PC-9 (cell line): ENCODE measurements at regions not wholly inside any gene's neighbourhood (a gene's known extent, or its start where the extent isn't known, plus 50 kb on each side); places are given as distances from the start of the nearest gene placed in this dataset.

Experiments used
- BruUV-seq: library from RNA; stranded (reverse); fragments of 400-500 nt; replicated peaks from 2 replicates; lab custom pipeline; 2021; lab: Mats Ljungman, UMichigan
- CTCF ChIA-PET: fragments of 300-600 bp; sonication (Branson Sonifier 250); formaldehyde crosslinking; loops from one replicate; lab custom pipeline; 2022; ENCODE audit warnings: antibody characterized with exemption; lab: Charles Lee
- POLR2A ChIA-PET: fragments of 300-600 bp; sonication (Branson Sonifier 250); formaldehyde crosslinking; loops from one replicate; lab custom pipeline; 2022; ENCODE audit warnings: antibody characterized with exemption; ENCODE audit not compliant: unreplicated experiment; lab: Charles Lee
- DNase-seq, 2 experiments: peaks; one replicate each; pipeline versions ENCODE4 v3.0.0 to v3.0.0-alpha.2; 2015 to 2022; ENCODE audit warnings: mixed read lengths in 1 of 2
- H2AFZ ChIP-seq: fragments of 200-600 bp; sonication (generic); 2 replicates; pipeline ENCODE4 v1.8.1; 2017; ENCODE audit warnings: antibody characterized with exemption
- H3F3A ChIP-seq: fragments of 200-600 bp; sonication (generic); 2 replicates; pipeline ENCODE4 v1.8.1; 2017; ENCODE audit warnings: antibody characterized with exemption, mild to moderate bottlenecking, low read depth; ENCODE audit not compliant: insufficient read depth
- H3K27ac ChIP-seq: fragments of 200-600 bp; sonication (generic); 2 replicates; pipeline ENCODE4 v1.6.1; 2016; ENCODE audit warnings: mixed run types
- H3K27me3 ChIP-seq: fragments of 200-600 bp; sonication (generic); 2 replicates; pipeline ENCODE4 v1.6.1; 2016; ENCODE audit warnings: low read depth, mixed run types; ENCODE audit not compliant: insufficient read depth
- H3K36me3 ChIP-seq: fragments of 200-600 bp; sonication (generic); 2 replicates; pipeline ENCODE4 v1.6.1; 2016; ENCODE audit warnings: low read depth, mixed run types
- H3K4me1 ChIP-seq: fragments of 200-600 bp; sonication (generic); replicated peaks from 2 replicates; pipeline ENCODE4 v1.6.1; 2016; ENCODE audit warnings: mixed run types; ENCODE audit not compliant: insufficient read depth
- H3K4me2 ChIP-seq: fragments of 200-600 bp; sonication (generic); 2 replicates; pipeline ENCODE4 v1.6.1; 2017; ENCODE audit warnings: mixed run types
- H3K4me3 ChIP-seq: fragments of 200-600 bp; sonication (generic); 2 replicates; pipeline ENCODE4 v1.6.1; 2016; ENCODE audit warnings: mixed run types
- H3K79me2 ChIP-seq: fragments of 200-600 bp; sonication (generic); 2 replicates; pipeline ENCODE4 v1.6.1; 2017; ENCODE audit warnings: low read depth, mixed run types
- H3K9me2 ChIP-seq: fragments of 200-600 bp; sonication (generic); 2 replicates; pipeline ENCODE4 v1.8.1; 2017; ENCODE audit warnings: mild to moderate bottlenecking; ENCODE audit not compliant: insufficient read depth
- H3K9me3 ChIP-seq: fragments of 200-600 bp; sonication (generic); 2 replicates; pipeline ENCODE4 v1.8.1; 2016; ENCODE audit warnings: low read depth; ENCODE audit not compliant: insufficient read depth
- H4K20me1 ChIP-seq: fragments of 200-600 bp; sonication (generic); 2 replicates; pipeline ENCODE4 v1.8.1; 2017; ENCODE audit not compliant: insufficient read depth
- EZH2 ChIP-seq: fragments of 200-600 bp; sonication (generic); IDR thresholded peaks from 2 replicates; pipeline ENCODE4 v1.8.0; 2017; ENCODE audit warnings: antibody characterized with exemption, low read depth
- intact Hi-C: fragments of 100-400 bp; cut with micrococcal nuclease; formaldehyde crosslinking; loops from one replicate; pipeline ENCODE4 v1.10.0; 2022; ENCODE audit not compliant: unreplicated experiment
- TF ChIP-seq, protein P1 (sequence below): fragments of 200-600 bp; sonication (generic); conservative IDR thresholded peaks from 2 replicates; pipeline ENCODE4 v1.6.1; 2017; ENCODE audit warnings: mixed run types, antibody characterized with exemption, mild to moderate bottlenecking, moderate library complexity

DNA sequence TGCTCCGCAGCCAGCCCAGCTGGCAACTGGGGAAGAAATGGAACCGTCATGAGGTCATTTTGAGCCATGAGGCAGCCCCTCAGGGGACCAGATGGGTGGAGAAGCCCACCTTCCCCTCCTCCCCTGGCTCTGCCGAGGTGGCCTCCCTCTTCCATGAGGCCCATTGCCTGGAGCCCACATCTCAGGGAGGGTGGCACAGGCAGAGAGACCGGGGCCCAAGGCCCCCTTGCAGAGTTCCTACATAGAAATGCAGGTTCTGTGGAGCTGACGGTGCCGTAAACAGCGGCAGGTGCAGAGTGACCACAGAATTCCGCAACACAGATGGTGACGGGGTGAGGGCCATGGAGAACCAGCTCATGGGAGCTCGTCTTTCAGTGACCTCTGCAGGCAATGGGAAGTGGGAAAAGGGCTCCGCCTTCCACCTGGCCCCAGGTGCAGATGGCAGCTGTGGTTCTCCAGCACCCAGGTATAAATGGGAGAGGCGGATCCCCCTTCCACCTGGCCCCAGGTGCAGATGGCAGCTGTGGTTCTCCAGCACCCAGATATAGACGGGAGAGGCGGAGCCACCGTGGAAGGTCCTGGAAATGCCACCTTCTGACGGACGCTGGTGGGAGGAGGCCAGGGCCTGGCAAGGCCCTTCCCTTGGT is 765.4 kb downstream of the BRD1 start:
- no peak overlapping the region for H3K4me2 ChIP-seq
- ChIA-PET POLR2A (no interaction called here), CTCF (no interaction called here)
- H3K9me3 ChIP-seq = no peaks in the 10 kb centered on the region
- no peaks in the 10 kb centered on the region for H3F3A ChIP-seq
- TF ChIP-seq, protein P1, sequence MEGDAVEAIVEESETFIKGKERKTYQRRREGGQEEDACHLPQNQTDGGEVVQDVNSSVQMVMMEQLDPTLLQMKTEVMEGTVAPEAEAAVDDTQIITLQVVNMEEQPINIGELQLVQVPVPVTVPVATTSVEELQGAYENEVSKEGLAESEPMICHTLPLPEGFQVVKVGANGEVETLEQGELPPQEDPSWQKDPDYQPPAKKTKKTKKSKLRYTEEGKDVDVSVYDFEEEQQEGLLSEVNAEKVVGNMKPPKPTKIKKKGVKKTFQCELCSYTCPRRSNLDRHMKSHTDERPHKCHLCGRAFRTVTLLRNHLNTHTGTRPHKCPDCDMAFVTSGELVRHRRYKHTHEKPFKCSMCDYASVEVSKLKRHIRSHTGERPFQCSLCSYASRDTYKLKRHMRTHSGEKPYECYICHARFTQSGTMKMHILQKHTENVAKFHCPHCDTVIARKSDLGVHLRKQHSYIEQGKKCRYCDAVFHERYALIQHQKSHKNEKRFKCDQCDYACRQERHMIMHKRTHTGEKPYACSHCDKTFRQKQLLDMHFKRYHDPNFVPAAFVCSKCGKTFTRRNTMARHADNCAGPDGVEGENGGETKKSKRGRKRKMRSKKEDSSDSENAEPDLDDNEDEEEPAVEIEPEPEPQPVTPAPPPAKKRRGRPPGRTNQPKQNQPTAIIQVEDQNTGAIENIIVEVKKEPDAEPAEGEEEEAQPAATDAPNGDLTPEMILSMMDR = no peak
- TF ChIP-seq EZH2 = no peak
- H3K36me3 ChIP-seq = no peaks in the 10 kb centered on the region
- no peak overlapping the region for H3K27ac ChIP-seq
- H3K4me1 ChIP-seq = no peaks in the 10 kb centered on the region
- H3K27me3 ChIP-seq = peaks cover 100% of the 10 kb centered on the region
- no peak overlapping the region for H2AFZ ChIP-seq
- BruUV-seq = no TSS peak
- intact Hi-C loops = no loop called here
- H3K4me3 ChIP-seq = no peak overlapping the region
- no peaks in the 10 kb centered on the region for H3K79me2 ChIP-seq
- no peak for DNase-seq
- 0 out of 2 replicates have a peak, but pooled peaks cover 2% of the 10 kb centered on the region for H4K20me1 ChIP-seq
- H3K9me2 ChIP-seq = no peaks in the 10 kb centered on the region

DNA sequence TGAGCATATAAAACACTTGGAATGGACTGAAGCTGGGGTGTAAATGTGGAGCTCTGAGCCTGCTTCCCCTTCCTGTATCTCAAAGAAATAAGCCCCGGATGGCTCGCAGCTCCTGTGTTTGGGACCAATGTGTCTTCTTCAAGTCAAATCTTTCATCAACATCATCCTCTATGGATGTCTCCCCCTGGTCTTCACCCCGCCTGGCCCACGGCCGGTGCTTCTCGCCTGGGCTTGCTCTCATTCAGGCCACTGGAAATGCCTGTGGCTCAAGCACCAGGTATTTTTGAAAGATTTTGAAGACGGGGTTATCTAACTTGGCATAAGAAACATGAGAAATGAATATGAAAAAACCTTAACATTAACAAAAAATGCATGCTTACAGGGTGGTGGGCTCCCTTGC is 769.8 kb downstream of the BRD1 start:
- peaks cover 97% of the 10 kb centered on the region for H3K27me3 ChIP-seq
- H2AFZ ChIP-seq = no peak overlapping the region
- no peaks in the 10 kb centered on the region for H3K4me1 ChIP-seq
- H3F3A ChIP-seq = no peaks in the 10 kb centered on the region
- no peak overlapping the region for H3K4me3 ChIP-seq
- TF ChIP-seq EZH2 = no peak
- TF ChIP-seq, protein P1 = no peak
- no peaks in the 10 kb centered on the region for H3K9me2 ChIP-seq
- H3K4me2 ChIP-seq = no peak overlapping the region
- CTCF ChIA-PET = no interaction called here
- DNase-seq = no peak
- BruUV-seq = no TSS peak
- POLR2A ChIA-PET = no interaction called here
- no peaks in the 10 kb centered on the region for H3K79me2 ChIP-seq
- peaks cover 3% of the 10 kb centered on the region; the same call in 1 of the 2 replicates for H4K20me1 ChIP-seq
- no peak overlapping the region for H3K27ac ChIP-seq
- H3K9me3 ChIP-seq = no peaks in the 10 kb centered on the region
- H3K36me3 ChIP-seq = no peaks in the 10 kb centered on the region
- intact Hi-C loops = no loop called here

DNA sequence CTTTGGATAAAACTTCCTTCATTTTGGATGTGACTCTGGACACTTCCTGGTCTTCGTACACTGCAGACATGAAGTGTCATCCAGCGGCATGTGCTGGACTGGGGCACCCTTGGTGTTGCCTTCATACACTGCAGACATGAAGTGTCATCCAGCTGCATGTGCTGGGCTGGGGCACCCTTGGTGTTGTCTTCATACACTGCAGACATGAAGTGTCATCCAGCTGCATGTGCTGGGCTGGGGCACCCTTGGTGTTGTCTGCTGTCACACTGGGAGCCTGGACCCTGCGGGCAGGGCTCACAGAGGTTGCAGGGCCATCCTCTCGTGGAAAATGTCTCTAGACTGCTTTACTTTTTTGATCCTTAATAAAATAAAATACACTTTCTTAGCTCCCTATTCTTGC is 771.4 kb downstream of the BRD1 start:
- Histone ChIP-seq H3K79me2 (no peaks in the 10 kb centered on the region), H3K9me3 (no peaks in the 10 kb centered on the region), H3K4me1 (no peaks in the 10 kb centered on the region), H3K4me3 (no peak overlapping the region), H3K9me2 (no peaks in the 10 kb centered on the region), H3K27me3 (peaks cover 95% of the 10 kb centered on the region), H3K36me3 (no peaks in the 10 kb centered on the region), H4K20me1 (peaks cover 3% of the 10 kb centered on the region; the same call in 1 of the 2 replicates), H3F3A (no peaks in the 10 kb centered on the region), H3K4me2 (no peak overlapping the region), H2AFZ (no peak overlapping the region), H3K27ac (no peak overlapping the region)
- CTCF ChIA-PET = no interaction called here
- no peak for DNase-seq
- POLR2A ChIA-PET = no interaction called here
- no TSS peak for BruUV-seq
- no peak for TF ChIP-seq EZH2
- TF ChIP-seq, protein P1 = no peak
- intact Hi-C loops = no loop called here
